ENCODE measurements at regions not wholly inside any gene's neighbourhood (a gene's known extent, or its start where the extent isn't known, plus 50 kb on each side); places are given as distances from the start of the nearest gene placed in this dataset.

DNA sequence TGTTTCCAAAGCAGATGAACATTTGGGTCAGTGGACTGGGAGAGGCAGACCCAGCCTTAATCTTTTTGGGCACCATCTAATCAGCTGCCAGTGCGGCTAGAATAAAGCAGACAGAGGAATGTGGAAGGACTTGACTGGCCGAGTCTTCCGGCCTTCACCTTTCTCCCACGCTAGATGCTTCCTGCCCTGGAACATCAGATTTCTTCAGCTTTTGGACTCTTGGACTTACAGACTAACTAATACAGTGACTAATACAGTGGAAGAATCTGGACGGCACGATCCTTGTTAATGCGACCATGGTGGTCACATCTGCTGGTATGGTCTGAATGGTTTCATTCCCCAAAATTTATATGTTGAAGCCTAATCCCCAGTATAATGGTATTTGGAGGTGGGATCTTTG lies 122.6 kb upstream of the NXT1 start:
- Mint-ChIP-seq H3K4me3 (no peak overlapping the region), H3K4me1 (no peaks in the 10 kb centered on the region), H3K27ac (no peak overlapping the region), H3K9me3 (peaks cover 0 to 18% (median 10%) of the 10 kb centered on the region in 8 donors), H3K27me3 (peaks cover 4 to 5% of the 10 kb centered on the region in 2 donors), H3K36me3 (no peaks in the 10 kb centered on the region)
- intact Hi-C loops (cut with micrococcal nuclease), result no loop called here
- Histone ChIP-seq H3K4me1 (ENCODE audit: insufficient read depth, low read length) (no peaks in the 10 kb centered on the region), H3K36me3 (ENCODE audit: insufficient read depth, low read length) (no peaks in the 10 kb centered on the region), H3K27me3 (ENCODE audit: insufficient read depth, low read length) (no peaks in the 10 kb centered on the region), H3K4me3 (ENCODE audit: low read length in 2 of 2) (no peak overlapping the region), H3K9me3 (ENCODE audit: control insufficient read depth in 1 of 2, low read length in 2 of 2) (no peaks in the 10 kb centered on the region), H3K27ac (ENCODE audit: low read depth, low read length) (no peak overlapping the region)
- ChIA-PET CTCF (ENCODE audit: partially characterized antibody) (no interaction called here), POLR2A (ENCODE audit: partially characterized antibody) (no interaction called here)
- DNase-seq, result no peak

DNA sequence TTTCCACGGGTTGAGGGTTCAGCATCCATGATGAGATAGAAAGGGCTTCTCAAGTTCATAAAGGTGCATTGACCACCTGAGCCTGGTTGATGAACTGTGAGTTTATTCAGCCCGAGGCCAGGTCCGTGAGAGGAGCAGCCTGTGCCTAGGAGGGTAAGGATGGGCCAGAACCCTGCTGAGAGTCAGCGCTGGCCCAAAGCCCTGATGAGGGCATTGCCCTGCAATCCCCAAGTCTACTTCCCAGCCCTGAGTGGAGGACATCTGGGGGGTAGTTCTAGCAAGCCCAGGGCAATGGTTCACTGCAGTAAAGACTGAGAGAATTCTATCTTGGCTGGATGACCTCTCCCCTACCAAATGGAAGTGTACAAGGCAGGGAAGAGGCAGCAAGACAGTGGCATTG lies 123.3 kb upstream of the NXT1 start:
- Mint-ChIP-seq H3K4me1 (no peaks in the 10 kb centered on the region), H3K27ac (no peak overlapping the region), H3K9me3 (peaks cover 0 to 19% (median 7%) of the 10 kb centered on the region in 8 donors), H3K36me3 (no peaks in the 10 kb centered on the region), H3K4me3 (no peak overlapping the region), H3K27me3 (peaks cover 4 to 5% of the 10 kb centered on the region in 2 donors)
- Histone ChIP-seq H3K27ac (ENCODE audit: low read depth, low read length) (no peak overlapping the region), H3K27me3 (ENCODE audit: insufficient read depth, low read length) (no peaks in the 10 kb centered on the region), H3K36me3 (ENCODE audit: insufficient read depth, low read length) (no peaks in the 10 kb centered on the region), H3K4me1 (ENCODE audit: insufficient read depth, low read length) (no peaks in the 10 kb centered on the region), H3K9me3 (ENCODE audit: control insufficient read depth in 1 of 2, low read length in 2 of 2) (no peaks in the 10 kb centered on the region), H3K4me3 (ENCODE audit: low read length in 2 of 2) (no peak overlapping the region)
- no peak for DNase-seq
- CTCF ChIA-PET (ENCODE audit: partially characterized antibody), result no interaction called here
- intact Hi-C loops (cut with micrococcal nuclease), result no loop called here
- POLR2A ChIA-PET (ENCODE audit: partially characterized antibody), result no interaction called here

DNA sequence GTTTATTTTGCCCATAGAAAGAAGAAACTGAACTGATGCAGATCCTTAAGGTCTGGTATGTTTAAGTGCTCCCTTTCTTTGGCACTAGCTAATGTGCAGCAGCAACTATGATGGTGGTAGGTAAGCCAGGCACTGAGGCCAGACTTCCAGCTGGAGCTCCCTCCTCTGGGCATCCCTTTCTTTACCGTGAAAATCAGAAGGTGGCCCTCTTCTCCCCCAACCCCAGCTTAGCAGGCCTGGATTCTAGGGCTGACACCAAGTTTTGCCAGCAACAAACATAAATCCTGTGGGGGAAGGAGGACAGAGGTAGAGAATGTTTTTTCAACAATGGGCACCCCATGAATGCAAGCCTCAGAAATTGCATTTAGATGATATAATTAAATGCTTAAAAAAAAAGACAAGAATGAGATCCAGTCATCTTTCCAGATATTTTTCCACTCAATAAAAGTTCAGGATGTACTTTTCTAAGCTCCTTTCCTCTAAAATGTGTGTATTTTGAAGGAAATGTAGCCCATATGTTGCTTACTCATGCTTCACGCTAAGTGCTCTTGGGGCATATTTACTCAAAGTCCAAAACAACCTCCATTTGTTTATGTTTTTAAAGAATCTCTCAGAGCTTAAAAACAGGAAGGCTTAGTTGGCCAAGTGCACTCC lies 123.9 kb upstream of the NXT1 start:
- Mint-ChIP-seq H3K36me3 (no peaks in the 10 kb centered on the region), H3K4me3 (no peak overlapping the region), H3K9me3 (peaks cover 0 to 19% (median 9%) of the 10 kb centered on the region in 8 donors), H3K4me1 (no peaks in the 10 kb centered on the region), H3K27me3 (peaks cover 3 to 5% of the 10 kb centered on the region in 2 donors), H3K27ac (peak overlapping the region in 1 of 7 donors; percentile 48)
- Histone ChIP-seq H3K27me3 (ENCODE audit: insufficient read depth, low read length) (no peaks in the 10 kb centered on the region), H3K36me3 (ENCODE audit: insufficient read depth, low read length) (no peaks in the 10 kb centered on the region), H3K9me3 (ENCODE audit: control insufficient read depth in 1 of 2, low read length in 2 of 2) (no peaks in the 10 kb centered on the region), H3K27ac (ENCODE audit: low read depth, low read length) (no peak overlapping the region), H3K4me3 (ENCODE audit: low read length in 2 of 2) (no peak overlapping the region), H3K4me1 (ENCODE audit: insufficient read depth, low read length) (no peaks in the 10 kb centered on the region)
- intact Hi-C loops (cut with micrococcal nuclease), result no loop called here
- POLR2A ChIA-PET (ENCODE audit: partially characterized antibody), result no interaction called here
- no peak for DNase-seq
- CTCF ChIA-PET (ENCODE audit: partially characterized antibody), result interaction anchor here (1.1 to 1.2 kb wide), 2 partner anchors 11 to 13 kb away, joined by 3 to 7 read pairs; no protein-coding TSS in a partner anchor

DNA sequence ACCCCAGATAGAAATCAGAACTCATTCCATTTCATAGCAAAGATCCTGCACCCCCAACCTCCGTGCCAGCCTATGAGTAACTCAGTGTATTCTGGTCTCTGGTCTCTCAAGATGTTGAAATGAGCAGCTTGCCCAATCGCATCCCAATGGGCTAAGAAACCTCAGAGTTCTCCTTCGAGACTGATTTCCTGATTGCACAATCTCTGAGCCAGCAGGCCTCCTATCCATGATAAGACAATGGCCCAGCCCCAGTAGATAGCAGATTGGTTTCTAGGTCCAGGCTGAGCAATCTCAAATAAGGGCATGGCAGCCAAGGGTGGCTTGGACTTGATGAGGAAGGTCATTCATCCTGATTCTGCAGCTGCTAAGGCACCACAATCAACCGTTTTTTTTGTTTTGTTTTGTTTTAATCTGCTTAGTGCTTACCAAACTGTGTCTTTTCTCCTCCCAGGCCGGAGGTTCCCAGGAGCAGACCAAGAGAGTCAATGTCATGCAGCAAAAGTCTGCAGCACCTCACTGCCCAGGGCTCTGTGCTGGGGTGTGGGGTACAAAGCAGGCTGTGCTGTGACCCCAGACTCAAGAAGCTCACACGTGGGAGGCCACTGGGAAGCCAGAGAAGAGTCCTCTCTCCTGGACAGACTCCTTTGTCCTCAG lies 125.1 kb upstream of the NXT1 start:
- ChIA-PET CTCF (ENCODE audit: partially characterized antibody) (interaction anchor here (1.1 to 1.2 kb wide), 2 partner anchors 13 to 14 kb away, joined by 3 to 7 read pairs; no protein-coding TSS in a partner anchor), POLR2A (ENCODE audit: partially characterized antibody) (no interaction called here)
- H3K4me3 ChIP-seq (ENCODE audit: low read length in 2 of 2), result no peak overlapping the region
- H3K27ac ChIP-seq (ENCODE audit: low read depth, low read length), result no peak overlapping the region
- Mint-ChIP-seq H3K4me1 (no peaks in the 10 kb centered on the region), H3K4me3 (no peak overlapping the region), H3K9me3 (peaks cover 0 to 29% (median 20%) of the 10 kb centered on the region in 8 donors), H3K27ac (no peak overlapping the region), H3K27me3 (peaks cover 5 to 9% of the 10 kb centered on the region in 2 donors), H3K36me3 (no peaks in the 10 kb centered on the region)
- no peak for DNase-seq
- H3K9me3 ChIP-seq (ENCODE audit: control insufficient read depth in 1 of 2, low read length in 2 of 2), result peaks cover 0 to 3% of the 10 kb centered on the region in 2 donors
- H3K4me1 ChIP-seq (ENCODE audit: insufficient read depth, low read length), result no peaks in the 10 kb centered on the region
- no peaks in the 10 kb centered on the region for H3K27me3 ChIP-seq (ENCODE audit: insufficient read depth, low read length)
- no peaks in the 10 kb centered on the region for H3K36me3 ChIP-seq (ENCODE audit: insufficient read depth, low read length)
- intact Hi-C loops (cut with micrococcal nuclease), result no loop called here

DNA sequence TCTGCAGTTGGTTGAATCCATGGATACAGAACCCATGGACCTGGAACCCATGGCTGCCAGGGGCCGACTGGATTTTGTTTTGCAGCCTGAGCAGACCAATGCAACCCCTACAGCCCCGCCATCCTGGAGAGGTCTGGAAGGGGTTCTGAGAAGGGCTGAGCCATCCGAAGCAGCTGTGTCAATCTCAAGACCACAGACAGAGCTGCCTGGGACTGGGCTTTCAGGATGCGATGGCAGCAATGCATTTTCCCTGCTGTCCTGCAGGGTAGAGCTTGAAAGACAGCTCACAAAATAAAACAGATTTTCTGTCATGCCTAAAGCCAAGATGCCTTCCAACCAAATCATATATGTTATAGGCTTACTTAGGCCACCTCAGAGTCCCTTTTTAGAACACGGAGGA lies 125.8 kb upstream of the NXT1 start:
- Mint-ChIP-seq H3K27me3 (peaks cover 5 to 9% of the 10 kb centered on the region in 2 donors), H3K36me3 (no peaks in the 10 kb centered on the region), H3K4me3 (no peak overlapping the region), H3K9me3 (peaks cover 3 to 36% (median 23%) of the 10 kb centered on the region in 8 donors), H3K27ac (no peak overlapping the region), H3K4me1 (no peaks in the 10 kb centered on the region)
- no peaks in the 10 kb centered on the region for H3K27me3 ChIP-seq (ENCODE audit: insufficient read depth, low read length)
- intact Hi-C loops (cut with micrococcal nuclease), result no loop called here
- H3K36me3 ChIP-seq (ENCODE audit: insufficient read depth, low read length), result no peaks in the 10 kb centered on the region
- POLR2A ChIA-PET (ENCODE audit: partially characterized antibody), result no interaction called here
- peaks cover 0 to 3% of the 10 kb centered on the region in 2 donors for H3K9me3 ChIP-seq (ENCODE audit: control insufficient read depth in 1 of 2, low read length in 2 of 2)
- no peak for DNase-seq
- H3K27ac ChIP-seq (ENCODE audit: low read depth, low read length), result no peak overlapping the region
- no peaks in the 10 kb centered on the region for H3K4me1 ChIP-seq (ENCODE audit: insufficient read depth, low read length)
- CTCF ChIA-PET (ENCODE audit: partially characterized antibody), result no interaction called here
- no peak overlapping the region for H3K4me3 ChIP-seq (ENCODE audit: low read length in 2 of 2)

DNA sequence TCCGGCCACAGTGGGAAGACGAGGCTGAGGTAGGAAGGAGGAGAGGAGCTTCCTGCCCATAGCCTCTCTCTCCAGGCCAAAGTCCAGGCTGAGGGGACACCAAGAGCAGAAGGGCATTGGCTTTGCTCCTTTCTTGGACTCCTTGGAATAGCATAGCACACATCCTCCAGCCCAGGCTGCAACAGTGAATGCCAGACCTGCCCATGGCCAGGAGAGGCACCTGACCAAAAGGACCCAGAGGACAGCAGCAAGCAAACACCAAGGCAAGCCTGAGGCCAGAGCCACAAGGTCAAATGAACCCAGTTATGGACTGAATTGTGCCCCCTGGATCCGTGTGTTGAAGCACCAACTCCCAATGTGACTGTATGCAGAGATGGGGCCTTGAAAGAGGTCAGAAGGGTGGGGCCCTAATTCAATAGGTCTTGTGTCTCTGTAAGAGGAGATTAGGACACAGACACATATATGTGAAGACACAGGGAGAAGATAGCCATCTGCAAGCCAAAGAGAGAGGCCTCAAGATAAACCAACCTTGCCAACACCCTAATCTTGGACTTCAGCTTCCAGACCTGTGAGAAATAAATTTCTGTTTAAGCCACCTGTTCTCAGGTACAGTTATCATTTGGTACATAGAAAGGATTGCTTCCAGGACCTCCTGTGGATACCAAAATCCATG lies 126.5 kb upstream of the NXT1 start:
- Histone ChIP-seq H3K36me3 (ENCODE audit: insufficient read depth, low read length) (no peaks in the 10 kb centered on the region), H3K4me1 (ENCODE audit: insufficient read depth, low read length) (no peaks in the 10 kb centered on the region), H3K9me3 (ENCODE audit: control insufficient read depth in 1 of 2, low read length in 2 of 2) (peaks cover 0 to 3% of the 10 kb centered on the region in 2 donors), H3K4me3 (ENCODE audit: low read length in 2 of 2) (no peak overlapping the region), H3K27ac (ENCODE audit: low read depth, low read length) (no peak overlapping the region), H3K27me3 (ENCODE audit: insufficient read depth, low read length) (no peaks in the 10 kb centered on the region)
- H3K27me3 Mint-ChIP-seq, result peaks cover 5 to 9% of the 10 kb centered on the region in 2 donors
- no peaks in the 10 kb centered on the region for H3K4me1 Mint-ChIP-seq
- DNase-seq, result no peak
- no peaks in the 10 kb centered on the region for H3K36me3 Mint-ChIP-seq
- CTCF ChIA-PET (ENCODE audit: partially characterized antibody), result no interaction called here
- intact Hi-C loops (cut with micrococcal nuclease), result no loop called here
- no peak overlapping the region for H3K4me3 Mint-ChIP-seq
- POLR2A ChIA-PET (ENCODE audit: partially characterized antibody), result no interaction called here
- H3K27ac Mint-ChIP-seq, result no peak overlapping the region
- H3K9me3 Mint-ChIP-seq, result peaks cover 3 to 39% (median 30%) of the 10 kb centered on the region in 8 donors

DNA sequence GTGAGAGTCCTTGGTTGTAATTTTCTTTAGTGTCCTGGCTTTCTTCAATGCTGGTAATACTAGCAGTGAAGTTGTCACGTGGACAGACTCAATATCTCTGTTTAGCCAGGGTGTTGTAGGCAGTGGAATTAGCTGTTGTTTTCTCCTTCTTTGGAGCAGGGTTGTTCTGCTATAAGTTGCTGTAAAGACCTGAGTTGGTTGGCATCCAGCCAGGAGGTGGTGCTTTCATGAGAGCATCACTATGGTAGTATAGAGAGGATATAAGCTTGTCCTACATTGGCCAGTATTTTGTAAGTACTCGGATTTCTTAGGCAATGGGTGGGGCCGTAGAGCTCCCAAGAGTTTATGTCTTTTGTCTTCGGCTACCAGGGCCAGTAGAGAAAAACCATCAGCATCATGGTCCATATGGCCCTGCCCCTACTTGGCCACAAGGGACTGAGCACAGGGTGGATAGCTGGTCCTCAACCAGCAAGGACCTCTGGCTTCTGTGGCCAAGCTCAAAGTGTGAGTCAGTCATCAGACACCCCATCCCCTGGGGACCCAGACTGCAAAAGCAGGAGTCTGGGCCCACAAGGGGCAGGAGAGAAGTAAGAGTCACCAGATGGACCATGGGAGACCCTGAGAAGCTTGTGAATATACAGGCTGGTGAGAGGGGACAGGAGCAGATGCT lies 127.9 kb upstream of the NXT1 start:
- H3K4me1 ChIP-seq (ENCODE audit: insufficient read depth, low read length), result no peaks in the 10 kb centered on the region
- H3K27ac ChIP-seq (ENCODE audit: low read depth, low read length), result no peak overlapping the region
- no peaks in the 10 kb centered on the region for H3K36me3 ChIP-seq (ENCODE audit: insufficient read depth, low read length)
- ChIA-PET POLR2A (ENCODE audit: partially characterized antibody) (no interaction called here), CTCF (ENCODE audit: partially characterized antibody) (interaction anchor here (1.9 kb wide), 1 partner anchor 13 kb away, joined by 7 read pairs; no protein-coding TSS in a partner anchor)
- H3K9me3 ChIP-seq (ENCODE audit: control insufficient read depth in 1 of 2, low read length in 2 of 2), result peaks cover 0 to 3% of the 10 kb centered on the region in 2 donors
- intact Hi-C loops (cut with micrococcal nuclease), result no loop called here
- Mint-ChIP-seq H3K4me1 (no peaks in the 10 kb centered on the region), H3K27ac (no peak overlapping the region), H3K27me3 (peaks cover 5 to 9% of the 10 kb centered on the region in 2 donors), H3K36me3 (no peaks in the 10 kb centered on the region), H3K4me3 (no peak overlapping the region), H3K9me3 (peaks cover 6 to 44% (median 35%) of the 10 kb centered on the region in 8 donors)
- DNase-seq, result no peak
- H3K4me3 ChIP-seq (ENCODE audit: low read length in 2 of 2), result no peak overlapping the region
- H3K27me3 ChIP-seq (ENCODE audit: insufficient read depth, low read length), result no peaks in the 10 kb centered on the region
